WTC11 (cell line): ENCODE measurements at regions not wholly inside any gene's neighbourhood (a gene's known extent, or its start where the extent isn't known, plus 50 kb on each side); places are given as distances from the start of the nearest gene placed in this dataset.

Experiments
- ATAC-seq: fragments of 200-7000 bp; cut with Tn5 transposase; 2 replicates; pipeline ENCODE4 v1.10.0; 2021; ENCODE audit warnings: mild to moderate bottlenecking, moderate library complexity
- CTCF ChIA-PET: fragments of 300-600 bp; sonication (Branson Sonifier 250); formaldehyde crosslinking; loops from one replicate; lab custom pipeline; 2021; ENCODE audit warnings: antibody characterized with exemption; lab: Charles Lee
- POLR2A ChIA-PET: fragments of 350-600 bp; sonication (Branson Sonifier 250); formaldehyde crosslinking; loops from one replicate; lab custom pipeline; 2021; ENCODE audit warnings: antibody characterized with exemption; lab: Charles Lee
- DNase-seq: peaks from one replicate; pipeline ENCODE4 v3.0.0; 2021; ENCODE audit warnings: low spot score
- H3K27ac Mint-ChIP-seq: 2 replicates; pipeline ENCODE4 v1.8.0; 2021; ENCODE audit warnings: mixed read lengths
- H3K27me3 Mint-ChIP-seq: 2 replicates; pipeline ENCODE4 v1.8.0; 2021; ENCODE audit warnings: low read depth, mild to moderate bottlenecking, moderate library complexity, mixed read lengths
- H3K36me3 Mint-ChIP-seq: 2 replicates; pipeline ENCODE4 v1.8.0; 2021; ENCODE audit warnings: mixed read lengths
- H3K4me1 Mint-ChIP-seq: 2 replicates; pipeline ENCODE4 v1.8.0; 2022; ENCODE audit warnings: mixed read lengths
- H3K4me3 Mint-ChIP-seq: 2 replicates; pipeline ENCODE4 v1.8.0; 2021; ENCODE audit warnings: mild to moderate bottlenecking, moderate library complexity, mixed read lengths
- H3K9me3 Mint-ChIP-seq: 2 replicates; pipeline ENCODE4 v1.8.0; 2021; ENCODE audit warnings: mixed read lengths
- CREB1 ChIP-seq: sonication (generic); formaldehyde crosslinking; IDR thresholded peaks from 2 replicates; pipeline ENCODE4 v1.8.0; 2023; ENCODE audit warnings: mild to moderate bottlenecking, missing genetic modification reagents
- GTF2I ChIP-seq: fragments of 250-450 bp; sonication (Bioruptor Pico); conservative IDR thresholded peaks from 2 replicates; pipeline ENCODE4 v1.4.0; 2021; ENCODE audit warnings: mild to moderate bottlenecking
- RELA ChIP-seq: sonication (generic); formaldehyde crosslinking; IDR thresholded peaks from 2 replicates; pipeline ENCODE4 v1.8.1; 2022; ENCODE audit warnings: missing genetic modification reagents, mild to moderate bottlenecking, borderline replicate concordance
- SMAD4 ChIP-seq: sonication (generic); formaldehyde crosslinking; IDR thresholded peaks from 2 replicates; pipeline ENCODE4 v1.8.0; 2022; ENCODE audit warnings: mild to moderate bottlenecking, missing genetic modification reagents
- SOX15 ChIP-seq: fragments of 250-450 bp; sonication (Bioruptor Pico); IDR thresholded peaks from 2 replicates; pipeline ENCODE4 v1.9.0; 2021; ENCODE audit warnings: mild to moderate bottlenecking
- TP53 ChIP-seq: sonication (generic); formaldehyde crosslinking; IDR thresholded peaks from 2 replicates; pipeline ENCODE4 v1.8.1; 2023; ENCODE audit warnings: mild to moderate bottlenecking, missing genetic modification reagents
- ZNF121 ChIP-seq: sonication (generic); formaldehyde crosslinking; IDR thresholded peaks from 2 replicates; pipeline ENCODE4 v1.8.0; 2023; ENCODE audit warnings: missing genetic modification reagents
- ZNF219 ChIP-seq: sonication (generic); formaldehyde crosslinking; IDR thresholded peaks from 2 replicates; pipeline ENCODE4 v1.8.0; 2023; ENCODE audit warnings: missing genetic modification reagents, mild to moderate bottlenecking, borderline replicate concordance
- ZNF232 ChIP-seq: sonication (generic); formaldehyde crosslinking; IDR thresholded peaks from 2 replicates; pipeline ENCODE4 v1.8.0; 2022; ENCODE audit warnings: mild to moderate bottlenecking, missing genetic modification reagents
- TF ChIP-seq, protein P1 (sequence below): sonication (generic); formaldehyde crosslinking; IDR thresholded peaks from 2 replicates; pipeline ENCODE4 v1.8.0; 2023; ENCODE audit warnings: mild to moderate bottlenecking, missing genetic modification reagents
- TF ChIP-seq, protein P2 (sequence below): sonication (generic); formaldehyde crosslinking; IDR thresholded peaks from 2 replicates; pipeline ENCODE4 v1.8.0; 2022; ENCODE audit warnings: mild to moderate bottlenecking, missing genetic modification reagents
- TF ChIP-seq, protein P3 (sequence below): fragments of 250-450 bp; sonication (Bioruptor Pico); IDR thresholded peaks from 2 replicates; pipeline ENCODE4 v2.1.2; 2022; ENCODE audit warnings: mild to moderate bottlenecking, moderate library complexity
- TF ChIP-seq, protein P4 (sequence below): sonication (generic); formaldehyde crosslinking; IDR thresholded peaks from 2 replicates; pipeline ENCODE4 v1.8.1; 2023; ENCODE audit warnings: mild to moderate bottlenecking, missing genetic modification reagents, moderate library complexity
- TF ChIP-seq, protein P5 (sequence below): sonication (generic); formaldehyde crosslinking; IDR thresholded peaks from 2 replicates; pipeline ENCODE4 v1.8.0; 2022; ENCODE audit warnings: mild to moderate bottlenecking, missing genetic modification reagents

DNA sequence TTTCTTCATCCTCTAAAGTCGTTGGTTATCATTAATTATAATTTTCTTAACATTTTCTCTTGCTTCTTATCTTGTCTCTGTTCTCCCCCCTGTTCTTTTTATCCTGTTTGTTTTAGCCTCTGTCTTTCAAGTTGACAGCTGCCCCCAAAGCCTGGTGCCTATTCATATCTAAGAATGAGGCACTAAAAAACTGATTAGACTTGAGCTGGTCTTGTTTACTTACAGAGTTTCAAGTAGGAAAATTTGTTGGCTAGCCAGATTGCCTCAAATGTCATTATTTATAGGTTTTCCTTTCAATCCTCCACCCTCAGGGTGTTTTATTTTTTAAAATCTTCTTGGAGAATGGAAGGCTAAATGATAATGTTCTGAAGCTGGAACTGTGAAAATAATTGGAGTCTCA, 236.0 kb downstream of the UTP18 start:
- no peak for DNase-seq
- CTCF ChIA-PET = interaction anchor here (1.2 to 1.9 kb wide), 2 partner anchors 9 to 35 kb away, joined by 5 to 7 read pairs; no protein-coding TSS in a partner anchor
- no peak for ATAC-seq
- Mint-ChIP-seq H3K9me3 (peaks cover 12% of the 10 kb centered on the region), H3K36me3 (no peaks in the 10 kb centered on the region), H3K4me1 (no peaks in the 10 kb centered on the region), H3K27ac (no peak overlapping the region), H3K27me3 (no peaks in the 10 kb centered on the region; the same call in 1 of the 2 replicates), H3K4me3 (no peak overlapping the region)
- TF ChIP-seq, protein P1, sequence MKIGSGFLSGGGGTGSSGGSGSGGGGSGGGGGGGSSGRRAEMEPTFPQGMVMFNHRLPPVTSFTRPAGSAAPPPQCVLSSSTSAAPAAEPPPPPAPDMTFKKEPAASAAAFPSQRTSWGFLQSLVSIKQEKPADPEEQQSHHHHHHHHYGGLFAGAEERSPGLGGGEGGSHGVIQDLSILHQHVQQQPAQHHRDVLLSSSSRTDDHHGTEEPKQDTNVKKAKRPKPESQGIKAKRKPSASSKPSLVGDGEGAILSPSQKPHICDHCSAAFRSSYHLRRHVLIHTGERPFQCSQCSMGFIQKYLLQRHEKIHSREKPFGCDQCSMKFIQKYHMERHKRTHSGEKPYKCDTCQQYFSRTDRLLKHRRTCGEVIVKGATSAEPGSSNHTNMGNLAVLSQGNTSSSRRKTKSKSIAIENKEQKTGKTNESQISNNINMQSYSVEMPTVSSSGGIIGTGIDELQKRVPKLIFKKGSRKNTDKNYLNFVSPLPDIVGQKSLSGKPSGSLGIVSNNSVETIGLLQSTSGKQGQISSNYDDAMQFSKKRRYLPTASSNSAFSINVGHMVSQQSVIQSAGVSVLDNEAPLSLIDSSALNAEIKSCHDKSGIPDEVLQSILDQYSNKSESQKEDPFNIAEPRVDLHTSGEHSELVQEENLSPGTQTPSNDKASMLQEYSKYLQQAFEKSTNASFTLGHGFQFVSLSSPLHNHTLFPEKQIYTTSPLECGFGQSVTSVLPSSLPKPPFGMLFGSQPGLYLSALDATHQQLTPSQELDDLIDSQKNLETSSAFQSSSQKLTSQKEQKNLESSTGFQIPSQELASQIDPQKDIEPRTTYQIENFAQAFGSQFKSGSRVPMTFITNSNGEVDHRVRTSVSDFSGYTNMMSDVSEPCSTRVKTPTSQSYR = no peak
- TF ChIP-seq ZNF121 (no peak), ZNF219 (no peak)
- POLR2A ChIA-PET = no interaction called here

DNA sequence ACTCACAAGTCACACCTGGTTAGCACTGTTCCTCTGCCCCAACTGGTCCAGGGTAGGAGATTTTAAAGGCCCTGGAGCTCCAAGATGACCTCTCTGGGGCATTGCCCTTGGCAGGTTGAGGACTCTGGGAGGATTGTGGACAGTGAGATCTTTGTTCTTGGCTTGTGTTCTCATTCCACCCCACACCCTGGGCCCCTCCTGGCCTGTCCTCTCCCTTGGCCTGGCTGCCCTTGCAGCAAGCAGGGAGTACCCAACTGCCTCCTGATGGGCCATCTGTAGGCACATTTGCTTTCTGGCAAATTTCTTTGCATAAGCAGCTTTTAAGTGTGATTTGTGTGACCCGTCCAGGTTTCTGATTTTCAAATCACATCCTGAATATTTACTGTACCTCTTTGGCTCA, 239.6 kb downstream of the UTP18 start:
- Mint-ChIP-seq H3K27ac (no peak overlapping the region), H3K9me3 (peaks cover 9% of the 10 kb centered on the region; the same call in 1 of the 2 replicates), H3K36me3 (no peaks in the 10 kb centered on the region), H3K27me3 (peaks cover 3% of the 10 kb centered on the region; the same call in 1 of the 2 replicates), H3K4me1 (no peaks in the 10 kb centered on the region), H3K4me3 (no peak overlapping the region)
- CTCF ChIA-PET = interaction anchor here (2.1 kb wide), 1 partner anchor 12 kb away, joined by 10 read pairs; no protein-coding TSS in a partner anchor
- TF ChIP-seq, protein P2, sequence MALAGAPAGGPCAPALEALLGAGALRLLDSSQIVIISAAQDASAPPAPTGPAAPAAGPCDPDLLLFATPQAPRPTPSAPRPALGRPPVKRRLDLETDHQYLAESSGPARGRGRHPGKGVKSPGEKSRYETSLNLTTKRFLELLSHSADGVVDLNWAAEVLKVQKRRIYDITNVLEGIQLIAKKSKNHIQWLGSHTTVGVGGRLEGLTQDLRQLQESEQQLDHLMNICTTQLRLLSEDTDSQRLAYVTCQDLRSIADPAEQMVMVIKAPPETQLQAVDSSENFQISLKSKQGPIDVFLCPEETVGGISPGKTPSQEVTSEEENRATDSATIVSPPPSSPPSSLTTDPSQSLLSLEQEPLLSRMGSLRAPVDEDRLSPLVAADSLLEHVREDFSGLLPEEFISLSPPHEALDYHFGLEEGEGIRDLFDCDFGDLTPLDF (CRISPR knock-in tag) = no peak
- POLR2A ChIA-PET = no interaction called here
- ATAC-seq (no peak), DNase-seq (no peak)

DNA sequence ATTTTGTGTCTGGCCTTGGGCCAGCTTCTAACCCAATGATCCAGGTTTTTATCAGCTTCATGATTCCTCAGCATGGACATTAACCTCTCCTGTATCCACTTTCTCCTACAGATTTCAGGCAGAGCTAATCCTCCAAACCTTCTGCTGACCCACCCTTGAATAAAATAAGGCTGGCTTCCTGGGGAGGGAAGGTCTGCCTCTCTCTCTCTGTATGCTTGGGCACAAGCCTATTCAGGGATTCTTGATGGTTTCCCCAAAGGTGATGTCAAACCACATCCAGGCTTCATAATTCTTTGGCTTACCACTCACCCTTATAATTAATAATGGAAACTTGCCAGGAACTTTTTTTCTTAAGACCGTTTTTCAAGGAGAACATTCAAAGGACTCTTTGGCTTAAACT, 240.1 kb downstream of the UTP18 start:
- H3K36me3 Mint-ChIP-seq = no peaks in the 10 kb centered on the region
- no peak overlapping the region for H3K4me3 Mint-ChIP-seq
- POLR2A ChIA-PET = no interaction called here
- H3K27ac Mint-ChIP-seq = no peak overlapping the region
- H3K27me3 Mint-ChIP-seq = peaks cover 3% of the 10 kb centered on the region; the same call in 1 of the 2 replicates
- peaks cover 9% of the 10 kb centered on the region; the same call in 1 of the 2 replicates for H3K9me3 Mint-ChIP-seq
- DNase-seq = no peak
- no peaks in the 10 kb centered on the region for H3K4me1 Mint-ChIP-seq
- TF ChIP-seq TP53 (CRISPR knock-in tag) (no peak), SOX15 (no peak), CREB1 (CRISPR knock-in tag) (no peak), GTF2I (CRISPR knock-in tag) (no peak), SMAD4 (CRISPR knock-in tag) (no peak), RELA (CRISPR knock-in tag) (no peak), ZNF232 (CRISPR knock-in tag) (no peak)
- TF ChIP-seq, protein P1 = no peak
- TF ChIP-seq, protein P3, sequence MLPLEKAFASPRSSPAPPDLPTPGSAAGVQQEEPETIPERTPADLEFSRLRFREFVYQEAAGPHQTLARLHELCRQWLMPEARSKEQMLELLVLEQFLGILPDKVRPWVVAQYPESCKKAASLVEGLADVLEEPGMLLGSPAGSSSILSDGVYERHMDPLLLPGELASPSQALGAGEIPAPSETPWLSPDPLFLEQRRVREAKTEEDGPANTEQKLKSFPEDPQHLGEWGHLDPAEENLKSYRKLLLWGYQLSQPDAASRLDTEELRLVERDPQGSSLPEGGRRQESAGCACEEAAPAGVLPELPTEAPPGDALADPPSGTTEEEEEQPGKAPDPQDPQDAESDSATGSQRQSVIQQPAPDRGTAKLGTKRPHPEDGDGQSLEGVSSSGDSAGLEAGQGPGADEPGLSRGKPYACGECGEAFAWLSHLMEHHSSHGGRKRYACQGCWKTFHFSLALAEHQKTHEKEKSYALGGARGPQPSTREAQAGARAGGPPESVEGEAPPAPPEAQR (CRISPR knock-in tag) = no peak
- TF ChIP-seq, protein P4, sequence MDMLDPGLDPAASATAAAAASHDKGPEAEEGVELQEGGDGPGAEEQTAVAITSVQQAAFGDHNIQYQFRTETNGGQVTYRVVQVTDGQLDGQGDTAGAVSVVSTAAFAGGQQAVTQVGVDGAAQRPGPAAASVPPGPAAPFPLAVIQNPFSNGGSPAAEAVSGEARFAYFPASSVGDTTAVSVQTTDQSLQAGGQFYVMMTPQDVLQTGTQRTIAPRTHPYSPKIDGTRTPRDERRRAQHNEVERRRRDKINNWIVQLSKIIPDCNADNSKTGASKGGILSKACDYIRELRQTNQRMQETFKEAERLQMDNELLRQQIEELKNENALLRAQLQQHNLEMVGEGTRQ (CRISPR knock-in tag) = no peak
- TF ChIP-seq, protein P5, sequence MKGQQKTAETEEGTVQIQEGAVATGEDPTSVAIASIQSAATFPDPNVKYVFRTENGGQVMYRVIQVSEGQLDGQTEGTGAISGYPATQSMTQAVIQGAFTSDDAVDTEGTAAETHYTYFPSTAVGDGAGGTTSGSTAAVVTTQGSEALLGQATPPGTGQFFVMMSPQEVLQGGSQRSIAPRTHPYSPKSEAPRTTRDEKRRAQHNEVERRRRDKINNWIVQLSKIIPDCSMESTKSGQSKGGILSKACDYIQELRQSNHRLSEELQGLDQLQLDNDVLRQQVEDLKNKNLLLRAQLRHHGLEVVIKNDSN (CRISPR knock-in tag) = no peak
- CTCF ChIA-PET = interaction anchor here (2.1 kb wide), 1 partner anchor 13 kb away, joined by 10 read pairs; no protein-coding TSS in a partner anchor
- no peak for ATAC-seq
